DND-41 (cell line): ENCODE measurements at regions not wholly inside any gene's neighbourhood (a gene's known extent, or its start where the extent isn't known, plus 50 kb on each side); places are given as distances from the start of the nearest gene placed in this dataset.

Source experiments
- ATAC-seq: fragments of 200-7000 bp; cut with Tn5 transposase; 3 replicates; pipeline ENCODE4 v1.9.1; 2021; ENCODE audit warnings: low read depth; ENCODE audit not compliant: insufficient read depth
- DNase-seq: peaks from one replicate; pipeline ENCODE4 v3.0.0-alpha.2; 2020
- H2AFZ ChIP-seq: 2 replicates; pipeline ENCODE4 v1.6.0; 2012; ENCODE audit warnings: low read depth, low read length
- H3K27ac ChIP-seq: 2 replicates; pipeline ENCODE4 v1.5.1; 2012; ENCODE audit warnings: low read length, inconsistent platforms
- H3K27me3 ChIP-seq: fragments of 200-600 bp; sonication (generic); 2 replicates; pipeline ENCODE4 v1.6.0; 2012; ENCODE audit warnings: low read length, mild to moderate bottlenecking, inconsistent platforms; ENCODE audit not compliant: insufficient read depth, poor library complexity
- H3K36me3 ChIP-seq: 2 replicates; pipeline ENCODE4 v1.5.1; 2012; ENCODE audit warnings: low read length, inconsistent platforms; ENCODE audit not compliant: insufficient read depth
- H3K4me1 ChIP-seq: 2 replicates; pipeline ENCODE4 v1.5.1; 2012; ENCODE audit warnings: mild to moderate bottlenecking, low read length; ENCODE audit not compliant: insufficient read depth
- H3K4me2 ChIP-seq: 2 replicates; pipeline ENCODE4 v1.6.0; 2012; ENCODE audit warnings: mild to moderate bottlenecking, moderate library complexity, low read length, inconsistent platforms; ENCODE audit not compliant: insufficient read depth
- H3K4me3 ChIP-seq, 2 experiments: fragments of 200-600 bp in 1 of 2; shearing (Covaris generic) in 1 of 2; 2 replicates each; pipeline ENCODE4 v1.5.1; 2012 to 2016; ENCODE audit warnings: inconsistent platforms in 2 of 2, low read length in 2 of 2, mild to moderate bottlenecking in 2 of 2, low read depth in 1 of 2, moderate library complexity in 1 of 2
- H3K79me2 ChIP-seq: 2 replicates; pipeline ENCODE4 v1.6.0; 2012; ENCODE audit warnings: low read length, inconsistent platforms; ENCODE audit not compliant: insufficient read depth
- H3K9ac ChIP-seq: 2 replicates; pipeline ENCODE4 v1.6.0; 2012; ENCODE audit warnings: low read depth, mild to moderate bottlenecking, inconsistent platforms, low read length, moderate library complexity
- H3K9me3 ChIP-seq: 2 replicates; pipeline ENCODE4 v1.5.1; 2012; ENCODE audit warnings: low read length, moderate library complexity, mild to moderate bottlenecking, inconsistent platforms; ENCODE audit not compliant: insufficient read depth, severe bottlenecking
- H4K20me1 ChIP-seq: 2 replicates; pipeline ENCODE4 v1.6.0; 2012; ENCODE audit warnings: low read length; ENCODE audit not compliant: insufficient read depth
- EZH2 ChIP-seq: IDR thresholded peaks from 3 replicates; pipeline ENCODE4 v1.6.1; 2012; ENCODE audit warnings: borderline replicate concordance, low read depth, mild to moderate bottlenecking, moderate library complexity, low read length, inconsistent platforms; ENCODE audit not compliant: severe bottlenecking
- TF ChIP-seq, protein P1 (sequence below): IDR thresholded peaks from 2 replicates; pipeline ENCODE4 v1.5.1; 2012; ENCODE audit warnings: borderline replicate concordance, low read length, moderate library complexity, mild to moderate bottlenecking; ENCODE audit not compliant: poor library complexity, severe bottlenecking; ENCODE audit errors: extremely low read depth

DNA sequence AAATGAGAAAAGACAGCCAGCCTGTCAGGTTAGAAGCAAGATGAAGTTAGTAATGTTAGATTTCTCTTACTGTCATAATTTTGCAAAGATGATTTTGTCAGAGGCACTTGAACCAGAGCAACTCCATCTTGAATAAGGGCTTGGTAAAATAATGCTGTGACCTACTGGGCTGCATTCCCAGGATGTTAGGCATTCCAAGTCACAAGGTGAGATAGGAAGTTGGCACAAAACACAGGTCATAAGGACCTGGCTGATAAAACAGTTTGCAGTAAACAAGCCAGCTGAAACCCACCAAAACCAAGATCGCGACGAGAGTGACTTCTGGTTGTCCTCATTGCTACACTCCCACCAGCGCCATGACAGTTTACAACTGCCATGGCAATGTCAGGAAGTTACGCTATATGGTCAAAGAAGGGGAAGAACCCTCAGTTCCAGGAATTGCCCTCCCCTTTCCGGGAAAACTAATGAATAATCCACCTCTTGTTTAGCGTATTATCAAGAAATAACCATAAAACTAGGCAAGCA is 1313.5 kb upstream of the TMEM132C start:
- no peaks in the 10 kb centered on the region for H3K4me1 ChIP-seq
- no peaks in the 10 kb centered on the region for H3K79me2 ChIP-seq
- ATAC-seq (no peak), DNase-seq (no peak)
- no peak overlapping the region for H2AFZ ChIP-seq
- no peaks in the 10 kb centered on the region for H3K27me3 ChIP-seq
- H3K9me3 ChIP-seq = no peaks in the 10 kb centered on the region
- H4K20me1 ChIP-seq = no peaks in the 10 kb centered on the region
- no peaks in the 10 kb centered on the region for H3K36me3 ChIP-seq
- no peak overlapping the region for H3K4me2 ChIP-seq
- no peak overlapping the region for H3K9ac ChIP-seq
- H3K4me3 ChIP-seq = no peak overlapping the region
- TF ChIP-seq, protein P1, sequence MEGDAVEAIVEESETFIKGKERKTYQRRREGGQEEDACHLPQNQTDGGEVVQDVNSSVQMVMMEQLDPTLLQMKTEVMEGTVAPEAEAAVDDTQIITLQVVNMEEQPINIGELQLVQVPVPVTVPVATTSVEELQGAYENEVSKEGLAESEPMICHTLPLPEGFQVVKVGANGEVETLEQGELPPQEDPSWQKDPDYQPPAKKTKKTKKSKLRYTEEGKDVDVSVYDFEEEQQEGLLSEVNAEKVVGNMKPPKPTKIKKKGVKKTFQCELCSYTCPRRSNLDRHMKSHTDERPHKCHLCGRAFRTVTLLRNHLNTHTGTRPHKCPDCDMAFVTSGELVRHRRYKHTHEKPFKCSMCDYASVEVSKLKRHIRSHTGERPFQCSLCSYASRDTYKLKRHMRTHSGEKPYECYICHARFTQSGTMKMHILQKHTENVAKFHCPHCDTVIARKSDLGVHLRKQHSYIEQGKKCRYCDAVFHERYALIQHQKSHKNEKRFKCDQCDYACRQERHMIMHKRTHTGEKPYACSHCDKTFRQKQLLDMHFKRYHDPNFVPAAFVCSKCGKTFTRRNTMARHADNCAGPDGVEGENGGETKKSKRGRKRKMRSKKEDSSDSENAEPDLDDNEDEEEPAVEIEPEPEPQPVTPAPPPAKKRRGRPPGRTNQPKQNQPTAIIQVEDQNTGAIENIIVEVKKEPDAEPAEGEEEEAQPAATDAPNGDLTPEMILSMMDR = no peak
- no peak for TF ChIP-seq EZH2
- no peak overlapping the region for H3K27ac ChIP-seq

DNA sequence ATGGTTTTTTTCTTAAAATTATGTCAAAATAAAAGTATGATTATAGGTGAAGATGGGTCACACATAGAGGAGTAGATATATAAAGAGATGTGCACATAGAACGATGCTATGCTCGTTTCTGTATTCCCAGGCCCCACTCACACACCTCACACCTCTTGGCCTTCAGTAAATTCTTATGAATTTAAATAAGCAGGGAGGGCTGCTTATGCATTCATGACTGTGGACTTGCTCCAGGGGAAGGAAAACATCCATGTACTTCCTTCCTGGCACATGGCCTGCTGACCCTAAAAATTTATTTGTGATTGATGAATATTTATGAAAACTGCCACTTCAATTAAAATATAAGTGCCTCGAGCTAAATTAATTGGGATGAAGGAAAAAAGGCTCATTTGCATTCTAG is 1306.7 kb upstream of the TMEM132C start:
- DNase-seq = no peak
- Histone ChIP-seq H3K4me2 (no peak overlapping the region), H3K79me2 (no peaks in the 10 kb centered on the region), H3K27me3 (no peaks in the 10 kb centered on the region), H4K20me1 (no peaks in the 10 kb centered on the region), H3K9ac (no peak overlapping the region), H2AFZ (no peak overlapping the region), H3K36me3 (no peaks in the 10 kb centered on the region), H3K27ac (no peak overlapping the region), H3K4me3 (no peak overlapping the region), H3K4me1 (no peaks in the 10 kb centered on the region), H3K9me3 (no peaks in the 10 kb centered on the region)
- ATAC-seq = no peak
- TF ChIP-seq, protein P1 = no peak
- no peak for TF ChIP-seq EZH2

DNA sequence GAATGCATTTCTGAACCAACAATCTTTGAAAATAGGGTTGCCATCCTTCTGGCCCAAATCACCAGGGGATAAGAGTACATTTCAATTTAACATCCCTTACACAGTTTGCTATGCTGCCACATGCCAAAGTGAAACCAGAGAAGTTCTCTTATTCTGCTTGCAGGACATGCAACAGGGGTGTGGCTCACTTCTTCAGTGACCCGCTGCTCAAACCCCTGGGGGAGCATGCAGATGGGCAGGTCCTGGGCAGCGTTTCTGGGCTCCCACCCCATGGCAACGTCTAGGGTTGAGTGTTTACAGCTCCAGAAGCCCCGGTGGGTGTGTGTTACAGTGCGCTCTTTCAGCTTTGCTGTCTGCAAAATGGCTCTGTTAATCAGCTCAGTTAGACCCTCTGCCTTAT is 1306.3 kb upstream of the TMEM132C start:
- no peaks in the 10 kb centered on the region for H4K20me1 ChIP-seq
- H3K79me2 ChIP-seq = no peaks in the 10 kb centered on the region
- no peak overlapping the region for H2AFZ ChIP-seq
- no peak overlapping the region for H3K9ac ChIP-seq
- ATAC-seq = no peak
- H3K36me3 ChIP-seq = no peaks in the 10 kb centered on the region
- DNase-seq = no peak
- no peak overlapping the region for H3K4me3 ChIP-seq
- no peaks in the 10 kb centered on the region for H3K9me3 ChIP-seq
- TF ChIP-seq, protein P1 = no peak
- no peak for TF ChIP-seq EZH2
- H3K27me3 ChIP-seq = no peaks in the 10 kb centered on the region
- no peaks in the 10 kb centered on the region for H3K4me1 ChIP-seq
- no peak overlapping the region for H3K27ac ChIP-seq
- no peak overlapping the region for H3K4me2 ChIP-seq

DNA sequence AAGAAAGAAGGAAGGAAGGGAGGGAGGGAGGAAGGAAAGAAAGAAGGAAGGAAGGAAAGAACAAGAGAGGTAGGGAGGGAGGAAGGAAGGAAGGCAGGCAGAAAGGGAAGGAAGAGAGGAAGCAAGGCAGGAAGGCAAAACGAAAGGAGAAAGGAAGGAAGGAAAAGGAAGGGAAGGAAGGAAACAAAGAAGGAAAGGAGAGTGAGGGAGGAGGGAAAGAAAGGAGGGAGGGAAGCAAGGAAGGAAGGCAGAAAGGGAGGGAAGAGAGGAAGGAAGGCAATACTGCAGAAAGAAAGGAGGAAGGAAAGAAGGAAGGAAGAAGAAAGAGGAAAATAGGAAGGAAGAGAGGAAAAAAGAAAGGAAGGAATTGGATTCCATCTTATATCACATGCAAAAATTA is 1303.1 kb upstream of the TMEM132C start:
- no peak overlapping the region for H2AFZ ChIP-seq

More for the DNA sequence above, 1303.1 kb upstream of the TMEM132C start:
- DNase-seq (no peak), ATAC-seq (no peak)
- Histone ChIP-seq H3K4me2 (no peak overlapping the region), H3K36me3 (no peaks in the 10 kb centered on the region), H3K27me3 (no peaks in the 10 kb centered on the region), H3K9me3 (no peaks in the 10 kb centered on the region), H3K4me1 (no peaks in the 10 kb centered on the region), H3K27ac (no peak overlapping the region), H3K9ac (no peak overlapping the region), H3K79me2 (no peaks in the 10 kb centered on the region), H4K20me1 (no peaks in the 10 kb centered on the region), H3K4me3 (no peak overlapping the region)
- TF ChIP-seq, protein P1 = no peak
- TF ChIP-seq EZH2 = no peak
